ENCODE measurements at regions not wholly inside any gene's neighbourhood (a gene's known extent, or its start where the extent isn't known, plus 50 kb on each side); places are given as distances from the start of the nearest gene placed in this dataset.

DNA sequence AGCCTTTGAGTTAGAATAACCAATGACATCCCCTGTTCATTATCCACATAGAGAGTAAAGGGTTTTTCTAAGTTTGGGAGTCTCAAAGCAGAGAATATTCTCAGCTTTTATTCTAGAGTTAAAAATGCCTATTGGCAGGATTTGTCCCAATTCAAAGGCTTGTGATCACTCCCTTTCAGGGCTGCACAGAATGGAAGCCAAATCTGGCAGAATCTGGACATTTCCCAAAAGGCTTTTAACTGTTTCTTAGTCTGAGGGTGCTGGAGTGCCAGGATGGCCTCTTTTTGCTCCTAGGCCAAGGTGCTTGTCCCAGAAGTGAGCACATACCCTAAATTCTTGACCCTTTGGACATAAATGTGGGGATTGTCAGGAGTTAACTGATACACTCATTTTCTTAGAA lies 556.6 kb downstream of the DOK5 start:
- TF ChIP-seq POLR2AphosphoS5 (IDR thresholded peaks at IDR 0.05) = no peak
- TF ChIP-seq, protein P1, sequence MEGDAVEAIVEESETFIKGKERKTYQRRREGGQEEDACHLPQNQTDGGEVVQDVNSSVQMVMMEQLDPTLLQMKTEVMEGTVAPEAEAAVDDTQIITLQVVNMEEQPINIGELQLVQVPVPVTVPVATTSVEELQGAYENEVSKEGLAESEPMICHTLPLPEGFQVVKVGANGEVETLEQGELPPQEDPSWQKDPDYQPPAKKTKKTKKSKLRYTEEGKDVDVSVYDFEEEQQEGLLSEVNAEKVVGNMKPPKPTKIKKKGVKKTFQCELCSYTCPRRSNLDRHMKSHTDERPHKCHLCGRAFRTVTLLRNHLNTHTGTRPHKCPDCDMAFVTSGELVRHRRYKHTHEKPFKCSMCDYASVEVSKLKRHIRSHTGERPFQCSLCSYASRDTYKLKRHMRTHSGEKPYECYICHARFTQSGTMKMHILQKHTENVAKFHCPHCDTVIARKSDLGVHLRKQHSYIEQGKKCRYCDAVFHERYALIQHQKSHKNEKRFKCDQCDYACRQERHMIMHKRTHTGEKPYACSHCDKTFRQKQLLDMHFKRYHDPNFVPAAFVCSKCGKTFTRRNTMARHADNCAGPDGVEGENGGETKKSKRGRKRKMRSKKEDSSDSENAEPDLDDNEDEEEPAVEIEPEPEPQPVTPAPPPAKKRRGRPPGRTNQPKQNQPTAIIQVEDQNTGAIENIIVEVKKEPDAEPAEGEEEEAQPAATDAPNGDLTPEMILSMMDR (IDR thresholded peaks at IDR 0.05) = no peak
